Coronary artery (tissue), 2 donors: ENCODE measurements at regions not wholly inside any gene's neighbourhood (a gene's known extent, or its start where the extent isn't known, plus 50 kb on each side); places are given as distances from the start of the nearest gene placed in this dataset.

Experiments used
- DNase-seq: peaks from one replicate; pipeline ENCODE4 v3.0.0-alpha.2; 2017; ENCODE audit warnings: low spot score
- H3K27ac ChIP-seq, 2 donors: fragments of 200-600 bp; sonication (generic); one replicate each; pipeline ENCODE4 v1.5.1; 2016 to 2019
- H3K4me3 ChIP-seq: fragments of 200-600 bp; sonication (generic); 2 replicates; pipeline ENCODE4 v1.5.1; 2016; ENCODE audit warnings: mild to moderate bottlenecking, moderate library complexity
- TF ChIP-seq, protein P1 (sequence below): fragments of 200-600 bp; sonication (generic); IDR thresholded peaks from one replicate; pipeline ENCODE4 v1.5.1; 2019; ENCODE audit warnings: antibody characterized with exemption

DNA sequence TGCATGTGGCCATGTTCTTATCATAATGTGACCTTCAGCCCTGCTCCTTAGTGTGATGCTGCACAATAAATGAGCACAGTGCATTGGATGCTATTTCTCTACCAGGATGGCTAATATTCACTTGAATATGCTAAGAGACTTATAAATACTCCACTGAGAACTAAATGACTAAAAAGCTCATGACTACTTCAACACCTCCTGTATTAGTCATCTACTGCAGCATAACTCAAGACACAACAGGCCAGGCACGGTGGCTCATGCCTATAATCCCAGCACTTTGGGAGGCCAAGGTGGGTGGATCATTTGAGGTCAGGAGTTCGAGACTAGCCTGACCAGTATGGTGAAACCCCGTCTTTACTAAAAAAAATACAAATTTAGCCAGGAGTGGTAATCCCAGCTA lies 213.4 kb downstream of the RND3 start:
- TF ChIP-seq, protein P1, sequence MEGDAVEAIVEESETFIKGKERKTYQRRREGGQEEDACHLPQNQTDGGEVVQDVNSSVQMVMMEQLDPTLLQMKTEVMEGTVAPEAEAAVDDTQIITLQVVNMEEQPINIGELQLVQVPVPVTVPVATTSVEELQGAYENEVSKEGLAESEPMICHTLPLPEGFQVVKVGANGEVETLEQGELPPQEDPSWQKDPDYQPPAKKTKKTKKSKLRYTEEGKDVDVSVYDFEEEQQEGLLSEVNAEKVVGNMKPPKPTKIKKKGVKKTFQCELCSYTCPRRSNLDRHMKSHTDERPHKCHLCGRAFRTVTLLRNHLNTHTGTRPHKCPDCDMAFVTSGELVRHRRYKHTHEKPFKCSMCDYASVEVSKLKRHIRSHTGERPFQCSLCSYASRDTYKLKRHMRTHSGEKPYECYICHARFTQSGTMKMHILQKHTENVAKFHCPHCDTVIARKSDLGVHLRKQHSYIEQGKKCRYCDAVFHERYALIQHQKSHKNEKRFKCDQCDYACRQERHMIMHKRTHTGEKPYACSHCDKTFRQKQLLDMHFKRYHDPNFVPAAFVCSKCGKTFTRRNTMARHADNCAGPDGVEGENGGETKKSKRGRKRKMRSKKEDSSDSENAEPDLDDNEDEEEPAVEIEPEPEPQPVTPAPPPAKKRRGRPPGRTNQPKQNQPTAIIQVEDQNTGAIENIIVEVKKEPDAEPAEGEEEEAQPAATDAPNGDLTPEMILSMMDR = no peak
- Histone ChIP-seq H3K4me3 (no peak overlapping the region), H3K27ac (no peak overlapping the region)
- DNase-seq = no peak

DNA sequence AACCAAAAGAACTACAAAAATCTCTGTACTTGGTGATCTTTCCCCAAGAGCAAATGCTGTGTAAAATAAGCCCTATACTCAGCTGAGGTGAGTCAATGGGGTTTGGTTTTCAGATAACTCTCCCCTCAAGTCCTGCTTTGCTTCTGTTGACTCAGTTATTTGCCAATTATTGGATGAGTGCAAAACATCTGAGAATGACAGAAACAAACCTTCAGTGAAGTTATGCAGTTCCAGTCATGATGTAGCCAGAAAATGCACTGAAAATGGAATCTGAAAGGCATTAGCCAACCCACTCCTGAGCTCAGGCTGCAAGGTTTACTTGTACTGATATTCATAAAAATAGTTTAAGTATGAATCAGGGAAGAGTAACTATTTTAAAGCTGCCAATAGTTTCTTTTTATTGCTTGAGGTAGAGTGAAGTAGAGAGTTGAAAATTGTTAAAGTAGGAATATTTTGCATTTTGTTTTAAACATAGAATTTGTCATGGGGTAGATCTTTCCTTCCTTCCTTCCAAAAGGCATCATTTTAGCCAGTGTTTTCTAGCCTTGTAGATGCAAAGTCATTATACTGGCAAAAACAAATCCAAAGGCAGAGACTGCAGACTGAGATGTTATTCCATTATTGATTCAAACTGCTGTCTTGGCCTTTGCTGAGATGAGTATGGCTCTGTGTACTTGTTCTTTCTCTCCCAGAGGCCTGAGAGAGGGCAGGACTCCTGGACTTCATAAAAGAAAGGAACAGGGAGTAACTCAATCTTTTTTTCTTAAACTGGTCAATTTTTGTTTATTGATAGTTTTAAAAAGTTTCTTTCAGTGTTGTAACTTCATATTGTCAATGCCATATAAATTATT lies 215.3 kb downstream of the RND3 start:
- Histone ChIP-seq H3K4me3 (no peak overlapping the region), H3K27ac (peak overlapping the region in 1 of 2 donors; percentile 11)
- DNase-seq = no peak
- TF ChIP-seq, protein P1 = no peak

DNA sequence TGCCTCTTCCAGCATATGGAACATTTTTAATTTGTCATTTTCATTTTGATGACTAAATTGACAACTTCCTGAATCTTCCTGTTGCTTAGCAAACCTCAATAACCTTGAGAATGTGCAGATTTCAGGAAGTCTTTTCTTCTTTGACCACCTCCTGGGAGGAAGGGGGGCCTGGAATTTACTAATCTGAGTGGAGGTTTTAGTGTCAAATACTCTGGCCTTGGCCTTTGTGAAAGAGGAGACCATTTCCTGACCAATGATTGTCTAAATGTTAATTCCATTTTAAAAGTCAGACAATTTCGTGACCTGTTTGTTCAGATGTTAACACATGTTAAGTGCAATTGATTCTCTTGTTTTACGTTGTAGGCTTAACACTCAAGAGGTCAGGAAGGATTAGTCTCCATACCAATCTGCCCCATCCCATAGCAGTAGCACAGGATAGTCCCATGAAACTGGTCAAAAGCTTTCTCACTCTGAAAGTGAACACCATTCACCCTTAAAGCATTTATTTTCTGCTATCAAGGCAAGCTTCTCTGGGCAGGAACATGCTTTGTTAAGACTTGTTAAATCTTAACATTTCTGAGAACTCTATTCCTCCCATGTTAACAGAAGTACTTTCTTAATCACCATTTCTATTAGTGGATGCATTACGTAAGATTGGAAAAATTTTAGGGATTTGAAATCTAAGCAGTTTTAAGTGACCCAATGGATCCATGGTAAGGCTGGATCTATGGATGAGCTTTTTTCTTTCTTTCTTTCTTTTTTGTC lies 219.6 kb downstream of the RND3 start:
- H3K4me3 ChIP-seq = no peak overlapping the region
- no peak overlapping the region for H3K27ac ChIP-seq
- TF ChIP-seq, protein P1 = no peak
- no peak for DNase-seq

DNA sequence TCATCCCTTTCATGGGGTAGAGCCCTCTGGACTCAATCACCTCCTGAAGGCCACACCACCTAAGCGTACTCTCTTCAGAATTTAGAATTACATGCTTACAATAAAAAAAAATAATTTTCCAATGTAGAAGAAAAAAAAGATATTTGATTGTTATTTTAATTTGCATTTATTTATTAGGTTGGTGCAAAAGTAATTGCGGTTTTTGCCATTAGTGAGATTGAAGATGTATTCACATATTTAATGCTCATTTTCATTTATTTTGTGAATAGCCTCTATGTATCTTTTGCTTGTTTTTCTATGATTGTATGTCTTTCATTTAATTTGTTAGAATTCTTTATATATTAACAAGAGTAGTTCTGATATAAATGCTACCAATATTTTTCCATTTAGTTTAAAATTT lies 220.5 kb downstream of the RND3 start:
- Histone ChIP-seq H3K27ac (no peak overlapping the region), H3K4me3 (no peak overlapping the region)
- TF ChIP-seq, protein P1 = no peak
- no peak for DNase-seq

DNA sequence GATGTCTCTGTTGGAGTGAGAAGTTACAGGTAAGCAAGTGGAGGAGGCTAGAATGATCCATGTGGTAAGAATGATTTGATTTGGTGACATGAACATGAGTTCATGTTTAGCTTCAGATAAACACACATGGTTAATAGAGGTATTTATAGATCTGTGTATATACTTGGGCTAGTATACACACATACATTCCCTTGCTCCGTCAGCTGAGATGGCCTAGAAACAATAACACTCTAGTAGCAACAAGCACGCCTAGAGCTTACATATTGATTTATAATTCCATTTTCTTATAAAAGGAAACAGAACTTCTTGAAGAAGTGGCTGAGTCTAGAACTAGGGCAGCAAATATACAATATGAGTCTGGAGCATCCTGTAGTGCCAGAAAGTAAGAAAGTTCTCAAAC lies 223.0 kb downstream of the RND3 start:
- TF ChIP-seq, protein P1 = no peak
- no peak overlapping the region for H3K4me3 ChIP-seq
- H3K27ac ChIP-seq = no peak overlapping the region
- DNase-seq = no peak

DNA sequence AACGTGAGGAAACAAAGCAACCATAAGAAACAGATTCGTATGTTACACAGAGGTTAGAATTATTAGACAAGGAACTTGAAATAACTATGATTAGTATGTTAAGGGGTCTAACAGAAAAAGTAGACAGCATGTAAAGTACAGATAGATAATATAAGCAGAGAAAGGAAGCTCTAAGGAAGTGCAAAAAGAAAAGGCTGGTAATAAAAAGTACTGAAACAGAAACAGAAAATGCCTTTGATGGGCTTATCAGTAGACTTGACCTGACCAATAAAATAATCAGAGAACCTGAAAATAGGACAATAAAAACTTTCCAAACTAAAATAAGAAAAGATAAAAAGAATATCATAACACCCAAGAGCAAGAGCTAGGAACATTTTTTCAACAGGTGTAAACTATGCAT lies 225.8 kb downstream of the RND3 start:
- TF ChIP-seq, protein P1 = no peak
- DNase-seq = no peak
- no peak overlapping the region for H3K4me3 ChIP-seq
- H3K27ac ChIP-seq = no peak overlapping the region

DNA sequence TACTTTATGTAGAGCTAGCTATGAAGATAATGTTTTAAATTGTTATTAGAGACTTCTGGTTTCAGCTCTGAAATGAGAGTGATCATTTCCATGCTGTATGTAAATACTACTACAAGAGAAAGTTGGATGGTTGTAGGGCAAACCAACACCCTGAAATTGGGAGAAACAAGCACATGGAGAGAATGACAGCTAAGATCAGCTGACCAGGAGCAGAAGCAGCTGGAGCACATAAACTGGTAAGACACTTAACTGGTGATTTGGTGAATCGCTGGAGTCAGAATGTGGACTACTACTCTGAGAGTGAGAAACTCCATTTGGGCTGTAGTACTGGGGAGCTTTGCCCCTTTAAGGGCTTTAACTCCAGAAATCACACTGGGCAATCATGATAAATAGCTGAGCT lies 226.8 kb downstream of the RND3 start:
- Histone ChIP-seq H3K27ac (no peak overlapping the region), H3K4me3 (no peak overlapping the region)
- TF ChIP-seq, protein P1 = no peak
- no peak for DNase-seq
